ENCODE measurements at regions not wholly inside any gene's neighbourhood (a gene's known extent, or its start where the extent isn't known, plus 50 kb on each side); places are given as distances from the start of the nearest gene placed in this dataset.

DNA sequence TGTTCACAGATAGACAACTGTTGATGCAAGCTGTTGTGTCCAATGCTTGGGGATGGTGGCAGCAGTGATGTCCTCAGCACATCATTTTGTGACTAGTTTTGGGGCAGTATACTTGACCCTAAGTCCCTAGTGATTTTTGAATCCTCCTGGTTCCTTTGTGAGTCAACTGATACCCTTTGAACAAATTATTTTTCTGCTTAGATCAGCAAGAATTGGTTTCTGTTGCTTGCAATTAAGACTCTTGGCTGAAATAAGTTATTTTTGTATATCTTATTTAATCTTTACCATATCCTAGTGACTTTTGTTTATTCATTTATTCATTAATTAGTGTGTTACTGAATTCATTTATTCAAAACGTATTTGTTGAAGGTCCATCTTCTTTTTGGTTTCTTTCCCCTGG lies 392.0 kb upstream of the SGCD start:
- no peak overlapping the region for H3K4me3 ChIP-seq (replicated peaks in 1 of 2; ENCODE audit: low read depth in 1 of 2, low read length in 2 of 2)
- ChIA-PET CTCF (no interaction called here), POLR2A (no interaction called here), RAD21 (ENCODE audit: low non-redundant PET in 1 of 2, low total read pairs in 2 of 2, uncharacterized antibody in 2 of 2, unreplicated experiment in 2 of 2) (no interaction called here)
- H3K36me3 ChIP-seq (ENCODE audit: control insufficient read depth in 1 of 2, insufficient read depth in 2 of 2, low read length in 2 of 2) = no peaks in the 10 kb centered on the region
- no peaks in the 10 kb centered on the region for H3K79me2 ChIP-seq (ENCODE audit: insufficient read depth, low read length)
- no peak overlapping the region for H3K4me2 ChIP-seq (ENCODE audit: low read length)
- no peaks in the 10 kb centered on the region; the same call in 1 of the 2 replicates for H4K20me1 ChIP-seq (ENCODE audit: insufficient read depth)
- no peaks in the 10 kb centered on the region for H3K4me1 ChIP-seq (ENCODE audit: control insufficient read depth in 1 of 2, insufficient read depth in 2 of 2, low read length in 2 of 2)
- DNase-seq (ENCODE audit: low read depth, low spot score) (no peak), ATAC-seq (no peak)
- H3K27me3 ChIP-seq (ENCODE audit: insufficient read depth, low read length) = no peaks in the 10 kb centered on the region
- BruUV-seq (replicated peaks) = no TSS peak
- TF ChIP-seq CEBPB (IDR thresholded peaks at IDR 0.05; ENCODE audit: low read depth) = no peak
- no peak for TF ChIP-seq SIN3A (IDR thresholded peaks at IDR 0.05; ENCODE audit: low read depth)
- TF ChIP-seq CBX3 (IDR thresholded peaks at IDR 0.05; ENCODE audit: low read depth) = no peak
- TF ChIP-seq YY1 (IDR thresholded peaks at IDR 0.05; ENCODE audit: extremely low read depth, insufficient replicate concordance, low read depth, low read length) = no peak
- TF ChIP-seq FOSL1 (IDR thresholded peaks at IDR 0.05; ENCODE audit: low read depth) = no peak
- no peak for TF ChIP-seq POLR2A (IDR thresholded peaks at IDR 0.05; ENCODE audit: borderline replicate concordance, extremely low read depth, insufficient read depth, insufficient read length)
- no peak for TF ChIP-seq TCF7L2 (IDR thresholded peaks at IDR 0.05; ENCODE audit: borderline replicate concordance, extremely low read depth, insufficient read depth, insufficient read length)
- TF ChIP-seq SP1 (IDR thresholded peaks at IDR 0.05; ENCODE audit: low read depth) = no peak
- TF ChIP-seq, protein P1, sequence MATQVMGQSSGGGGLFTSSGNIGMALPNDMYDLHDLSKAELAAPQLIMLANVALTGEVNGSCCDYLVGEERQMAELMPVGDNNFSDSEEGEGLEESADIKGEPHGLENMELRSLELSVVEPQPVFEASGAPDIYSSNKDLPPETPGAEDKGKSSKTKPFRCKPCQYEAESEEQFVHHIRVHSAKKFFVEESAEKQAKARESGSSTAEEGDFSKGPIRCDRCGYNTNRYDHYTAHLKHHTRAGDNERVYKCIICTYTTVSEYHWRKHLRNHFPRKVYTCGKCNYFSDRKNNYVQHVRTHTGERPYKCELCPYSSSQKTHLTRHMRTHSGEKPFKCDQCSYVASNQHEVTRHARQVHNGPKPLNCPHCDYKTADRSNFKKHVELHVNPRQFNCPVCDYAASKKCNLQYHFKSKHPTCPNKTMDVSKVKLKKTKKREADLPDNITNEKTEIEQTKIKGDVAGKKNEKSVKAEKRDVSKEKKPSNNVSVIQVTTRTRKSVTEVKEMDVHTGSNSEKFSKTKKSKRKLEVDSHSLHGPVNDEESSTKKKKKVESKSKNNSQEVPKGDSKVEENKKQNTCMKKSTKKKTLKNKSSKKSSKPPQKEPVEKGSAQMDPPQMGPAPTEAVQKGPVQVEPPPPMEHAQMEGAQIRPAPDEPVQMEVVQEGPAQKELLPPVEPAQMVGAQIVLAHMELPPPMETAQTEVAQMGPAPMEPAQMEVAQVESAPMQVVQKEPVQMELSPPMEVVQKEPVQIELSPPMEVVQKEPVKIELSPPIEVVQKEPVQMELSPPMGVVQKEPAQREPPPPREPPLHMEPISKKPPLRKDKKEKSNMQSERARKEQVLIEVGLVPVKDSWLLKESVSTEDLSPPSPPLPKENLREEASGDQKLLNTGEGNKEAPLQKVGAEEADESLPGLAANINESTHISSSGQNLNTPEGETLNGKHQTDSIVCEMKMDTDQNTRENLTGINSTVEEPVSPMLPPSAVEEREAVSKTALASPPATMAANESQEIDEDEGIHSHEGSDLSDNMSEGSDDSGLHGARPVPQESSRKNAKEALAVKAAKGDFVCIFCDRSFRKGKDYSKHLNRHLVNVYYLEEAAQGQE (IDR thresholded peaks at IDR 0.05; ENCODE audit: low read depth) = no peak
- TF ChIP-seq, protein P2, sequence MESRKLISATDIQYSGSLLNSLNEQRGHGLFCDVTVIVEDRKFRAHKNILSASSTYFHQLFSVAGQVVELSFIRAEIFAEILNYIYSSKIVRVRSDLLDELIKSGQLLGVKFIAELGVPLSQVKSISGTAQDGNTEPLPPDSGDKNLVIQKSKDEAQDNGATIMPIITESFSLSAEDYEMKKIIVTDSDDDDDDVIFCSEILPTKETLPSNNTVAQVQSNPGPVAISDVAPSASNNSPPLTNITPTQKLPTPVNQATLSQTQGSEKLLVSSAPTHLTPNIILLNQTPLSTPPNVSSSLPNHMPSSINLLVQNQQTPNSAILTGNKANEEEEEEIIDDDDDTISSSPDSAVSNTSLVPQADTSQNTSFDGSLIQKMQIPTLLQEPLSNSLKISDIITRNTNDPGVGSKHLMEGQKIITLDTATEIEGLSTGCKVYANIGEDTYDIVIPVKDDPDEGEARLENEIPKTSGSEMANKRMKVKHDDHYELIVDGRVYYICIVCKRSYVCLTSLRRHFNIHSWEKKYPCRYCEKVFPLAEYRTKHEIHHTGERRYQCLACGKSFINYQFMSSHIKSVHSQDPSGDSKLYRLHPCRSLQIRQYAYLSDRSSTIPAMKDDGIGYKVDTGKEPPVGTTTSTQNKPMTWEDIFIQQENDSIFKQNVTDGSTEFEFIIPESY (IDR thresholded peaks at IDR 0.05; ENCODE audit: extremely low read depth, insufficient replicate concordance, low read length) = no peak
- no peak for TF ChIP-seq ELF1 (IDR thresholded peaks at IDR 0.05; ENCODE audit: borderline replicate concordance, low read depth)
- no peak for TF ChIP-seq CTCF (IDR thresholded peaks at IDR 0.05 in 2 of 3, conservative IDR thresholded peaks at IDR 0.05 in 1 of 3; ENCODE audit: borderline replicate concordance in 1 of 3, insufficient read depth in 1 of 3, low read depth in 2 of 3, low read length in 2 of 3)
- no peak for TF ChIP-seq ZFX (IDR thresholded peaks at IDR 0.05)
- TF ChIP-seq SRF (IDR thresholded peaks at IDR 0.05; ENCODE audit: low read depth) = no peak
- TF ChIP-seq, protein P3, sequence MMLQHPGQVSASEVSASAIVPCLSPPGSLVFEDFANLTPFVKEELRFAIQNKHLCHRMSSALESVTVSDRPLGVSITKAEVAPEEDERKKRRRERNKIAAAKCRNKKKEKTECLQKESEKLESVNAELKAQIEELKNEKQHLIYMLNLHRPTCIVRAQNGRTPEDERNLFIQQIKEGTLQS (IDR thresholded peaks at IDR 0.05) = no peak
- TF ChIP-seq RAD21 (IDR thresholded peaks at IDR 0.05; ENCODE audit: low read depth) = no peak
- no peak for TF ChIP-seq EZH2phosphoT487 (IDR thresholded peaks at IDR 0.05; ENCODE audit: borderline replicate concordance)
- no peak for TF ChIP-seq EZH2 (IDR thresholded peaks at IDR 0.05)
- no peaks in the 10 kb centered on the region; a peak in 1 of 4 replicates for H3K9me3 ChIP-seq (ENCODE audit: control insufficient read depth in 1 of 2, insufficient read depth in 1 of 2, low read depth in 1 of 2, low read length in 2 of 2)
- no peak overlapping the region for H3K27ac ChIP-seq (ENCODE audit: low read depth, low read length)
- intact Hi-C loops (cut with micrococcal nuclease) = no loop called here
- H2AFZ ChIP-seq (ENCODE audit: low read depth, low read length, poor library complexity, severe bottlenecking) = no peak overlapping the region
- H3K9me2 ChIP-seq (ENCODE audit: insufficient read depth) = no peaks in the 10 kb centered on the region
- no peak overlapping the region for H3K9ac ChIP-seq (ENCODE audit: low read length)
